GM12872 (cell line): ENCODE measurements at regions not wholly inside any gene's neighbourhood (a gene's known extent, or its start where the extent isn't known, plus 50 kb on each side); places are given as distances from the start of the nearest gene placed in this dataset.

Experiments used
- TF ChIP-seq, protein P1 (sequence below): IDR thresholded peaks from 3 replicates; pipeline ENCODE4 v1.5.1; 2011; ENCODE audit warnings: low read depth, mild to moderate bottlenecking, low read length, moderate library complexity; ENCODE audit not compliant: insufficient read depth

DNA sequence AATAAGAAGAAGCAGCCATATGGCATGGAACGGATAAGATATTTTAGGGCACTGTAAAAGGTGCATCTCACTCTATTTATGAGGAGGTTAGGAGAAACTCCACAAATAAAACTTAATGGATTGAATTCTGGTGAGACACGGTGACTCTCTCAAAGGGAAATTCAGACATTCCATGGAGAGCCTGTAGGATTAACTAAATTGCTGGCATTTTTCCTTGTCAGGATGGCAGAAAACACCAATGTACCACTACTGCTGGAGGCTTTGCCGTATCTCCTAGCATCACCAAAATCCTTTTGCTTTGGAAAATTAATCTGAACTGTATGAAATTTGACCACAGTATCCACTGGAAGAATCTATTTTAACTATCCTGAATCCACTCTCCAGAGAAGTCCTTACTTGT lies 79.3 kb downstream of the RBM43 start:
- TF ChIP-seq, protein P1, sequence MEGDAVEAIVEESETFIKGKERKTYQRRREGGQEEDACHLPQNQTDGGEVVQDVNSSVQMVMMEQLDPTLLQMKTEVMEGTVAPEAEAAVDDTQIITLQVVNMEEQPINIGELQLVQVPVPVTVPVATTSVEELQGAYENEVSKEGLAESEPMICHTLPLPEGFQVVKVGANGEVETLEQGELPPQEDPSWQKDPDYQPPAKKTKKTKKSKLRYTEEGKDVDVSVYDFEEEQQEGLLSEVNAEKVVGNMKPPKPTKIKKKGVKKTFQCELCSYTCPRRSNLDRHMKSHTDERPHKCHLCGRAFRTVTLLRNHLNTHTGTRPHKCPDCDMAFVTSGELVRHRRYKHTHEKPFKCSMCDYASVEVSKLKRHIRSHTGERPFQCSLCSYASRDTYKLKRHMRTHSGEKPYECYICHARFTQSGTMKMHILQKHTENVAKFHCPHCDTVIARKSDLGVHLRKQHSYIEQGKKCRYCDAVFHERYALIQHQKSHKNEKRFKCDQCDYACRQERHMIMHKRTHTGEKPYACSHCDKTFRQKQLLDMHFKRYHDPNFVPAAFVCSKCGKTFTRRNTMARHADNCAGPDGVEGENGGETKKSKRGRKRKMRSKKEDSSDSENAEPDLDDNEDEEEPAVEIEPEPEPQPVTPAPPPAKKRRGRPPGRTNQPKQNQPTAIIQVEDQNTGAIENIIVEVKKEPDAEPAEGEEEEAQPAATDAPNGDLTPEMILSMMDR: no peak

DNA sequence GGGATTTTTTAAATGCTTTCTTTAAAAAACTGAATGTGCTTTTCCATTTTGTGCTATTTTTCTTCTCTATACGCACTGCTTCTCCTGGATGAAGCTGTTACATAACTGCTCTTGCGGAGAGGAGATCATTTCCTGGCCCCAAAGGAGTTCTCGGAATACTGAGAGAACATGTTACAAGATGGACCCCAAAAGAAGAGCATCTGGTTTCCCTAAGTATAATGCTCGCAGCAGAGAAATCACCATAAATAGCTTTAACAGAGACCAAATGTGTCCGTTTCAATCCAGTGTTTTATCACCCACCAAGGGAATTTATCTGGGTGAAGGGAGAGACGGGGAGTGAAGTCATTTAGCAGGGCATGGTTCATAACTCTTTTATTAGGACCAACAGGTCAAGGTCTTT lies 80.1 kb downstream of the RBM43 start:
- TF ChIP-seq, protein P1: no peak

DNA sequence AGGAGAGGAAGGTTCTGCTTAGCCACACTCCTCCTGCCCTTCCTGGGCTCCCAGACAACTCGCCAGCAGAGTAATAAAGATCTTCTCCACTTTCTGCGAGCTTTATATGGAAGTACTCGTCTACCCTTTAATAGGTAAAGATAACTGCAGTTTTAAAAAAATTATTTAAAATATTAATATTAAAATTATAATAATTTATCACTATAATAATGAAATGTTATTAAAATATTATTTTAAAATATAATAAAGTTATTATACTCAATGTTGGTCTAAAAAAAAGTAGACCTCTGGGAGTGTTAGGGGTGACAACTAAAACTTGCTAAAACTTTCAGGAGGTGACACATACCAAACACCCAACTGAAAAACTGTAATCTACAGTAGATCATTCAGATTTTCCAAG lies 81.5 kb downstream of the RBM43 start:
- TF ChIP-seq, protein P1: no peak

DNA sequence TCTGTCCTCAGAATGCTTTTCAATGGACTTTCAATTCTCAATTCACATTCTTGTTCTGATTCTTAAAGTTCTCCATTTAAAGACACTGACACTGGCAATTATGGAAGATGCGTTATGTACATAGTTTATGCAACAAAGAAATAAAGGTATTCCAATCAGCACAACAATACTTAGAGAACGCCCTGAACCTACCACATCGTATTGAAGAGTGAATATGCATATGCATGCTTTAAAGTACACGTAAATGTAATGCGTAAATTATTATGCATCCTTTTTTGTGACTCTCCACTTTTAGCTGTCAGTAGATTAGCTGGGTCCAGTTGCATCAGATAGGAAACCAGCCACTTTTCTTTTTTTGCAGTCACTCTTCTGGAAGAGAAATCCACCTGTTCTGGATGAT lies 83.5 kb downstream of the RBM43 start:
- TF ChIP-seq, protein P1: no peak

DNA sequence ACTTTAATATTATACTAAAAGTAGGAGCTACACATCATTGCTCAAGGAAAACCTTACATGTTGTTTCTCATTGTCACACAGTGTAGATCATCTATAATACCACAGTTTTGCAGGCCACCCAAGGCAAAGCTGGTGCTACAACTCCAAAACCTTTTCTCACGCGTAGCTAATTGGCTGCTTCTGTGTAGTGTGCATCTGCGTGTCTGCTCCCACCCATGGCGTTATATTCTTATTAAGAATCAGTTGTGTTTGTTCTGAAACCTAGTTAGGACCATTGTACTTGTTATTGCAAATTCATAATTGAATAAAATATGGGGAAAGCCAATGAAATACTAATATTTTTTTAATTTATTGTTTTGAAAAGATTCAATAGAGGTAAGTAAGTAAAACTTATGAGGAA lies 83.9 kb downstream of the RBM43 start:
- TF ChIP-seq, protein P1: no peak

DNA sequence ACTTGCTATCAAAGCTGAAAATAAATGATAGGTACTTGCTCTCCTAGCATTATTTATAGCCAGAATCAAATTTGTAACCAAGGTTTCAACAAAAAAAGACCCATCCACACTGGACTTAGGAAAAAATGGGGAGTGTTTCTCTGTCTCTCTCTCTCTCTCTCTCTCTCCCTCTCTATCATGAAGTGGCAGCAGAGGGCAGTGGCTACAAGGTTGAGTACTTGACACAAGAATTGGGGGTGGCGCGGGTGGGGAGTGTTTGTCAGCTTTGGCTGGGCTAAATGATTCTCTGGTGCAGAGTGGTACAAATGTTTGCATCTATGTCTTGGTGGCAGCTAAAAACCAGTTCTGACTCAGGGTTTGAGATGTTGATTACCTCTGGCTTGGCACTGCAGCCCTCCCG lies 85.0 kb downstream of the RBM43 start:
- TF ChIP-seq, protein P1: no peak

DNA sequence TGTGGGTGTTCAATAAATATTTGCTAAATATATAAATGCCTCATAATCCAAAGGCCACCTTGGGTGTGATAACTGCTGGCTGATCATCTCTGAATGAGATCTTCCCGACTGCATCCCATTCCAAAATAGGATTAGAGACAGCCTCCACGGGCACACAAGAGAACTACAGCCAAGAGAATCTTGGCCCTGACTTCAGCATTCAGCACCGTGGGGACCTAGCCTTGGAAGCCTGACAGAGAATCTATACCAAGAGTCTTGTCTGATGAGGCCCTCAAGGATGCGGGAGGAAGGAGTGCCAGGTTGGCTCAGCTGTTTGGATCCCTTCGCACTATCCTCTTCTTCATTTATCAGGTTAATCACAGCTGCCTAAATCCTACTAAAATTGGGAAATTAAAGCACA lies 85.8 kb downstream of the RBM43 start:
- TF ChIP-seq, protein P1: no peak

DNA sequence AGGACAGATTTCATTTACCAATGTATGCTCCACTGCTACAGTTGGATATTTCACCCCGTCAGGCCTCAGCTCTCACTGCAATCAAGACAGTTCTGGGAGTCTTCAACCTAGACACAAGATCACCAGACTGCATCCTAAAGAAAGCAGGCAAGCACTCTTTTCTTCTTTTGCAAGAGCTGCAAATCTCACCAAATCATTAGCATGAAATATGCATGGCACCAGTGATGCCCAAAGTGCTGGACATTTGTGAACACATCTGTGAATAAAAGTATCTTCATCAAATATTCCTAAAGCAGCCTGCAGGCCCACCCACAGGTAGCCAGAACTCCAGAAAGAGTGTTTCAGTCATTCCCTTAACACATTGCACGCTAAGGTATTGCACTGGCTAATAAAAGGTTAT lies 87.5 kb downstream of the RBM43 start:
- TF ChIP-seq, protein P1: no peak
